ENCODE measurements at regions not wholly inside any gene's neighbourhood (a gene's known extent, or its start where the extent isn't known, plus 50 kb on each side); places are given as distances from the start of the nearest gene placed in this dataset.

DNA sequence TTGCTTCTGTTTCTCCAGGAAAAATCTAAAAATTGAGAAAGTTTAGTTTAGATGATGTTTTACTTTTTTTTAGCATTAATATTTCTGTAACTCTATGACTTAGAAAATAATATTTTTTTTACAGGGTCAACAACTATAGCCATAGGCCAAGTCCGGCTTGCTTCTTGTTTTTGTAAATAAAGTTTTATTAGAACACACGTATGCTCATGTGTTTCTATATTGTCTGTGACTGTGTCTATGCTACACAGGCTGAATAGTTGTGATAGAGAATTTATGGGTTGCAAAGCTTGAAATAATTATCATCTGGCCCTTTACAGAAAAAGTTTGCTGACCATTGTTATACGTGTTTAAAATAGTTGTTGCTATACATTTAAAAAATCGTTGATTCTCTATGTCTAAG, 399.2 kb downstream of the EPM2A start:
- no peaks in the 10 kb centered on the region for H3K9me3 ChIP-seq
- intact Hi-C loops (cut with DNase I; ENCODE audit: low total_unique reads) = no loop called here

DNA sequence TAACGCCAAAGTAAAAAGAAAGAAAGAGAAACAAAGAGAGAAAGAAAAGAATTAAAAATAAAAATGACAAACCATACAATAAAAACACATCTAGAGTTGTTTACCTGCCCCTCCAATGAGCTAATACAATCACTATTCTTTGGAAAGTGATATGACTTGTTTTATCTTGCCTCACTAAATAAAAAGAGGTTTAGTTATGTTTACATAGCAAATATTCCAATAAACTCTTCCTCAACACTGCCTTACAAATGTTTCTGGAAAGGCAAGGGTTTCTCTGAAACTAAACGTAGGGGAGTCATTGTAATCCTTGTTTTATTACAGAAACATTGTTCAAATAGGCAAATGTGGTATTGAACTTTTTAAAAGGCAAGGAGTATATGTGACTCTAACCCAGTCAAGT, 396.2 kb downstream of the EPM2A start:
- no peaks in the 10 kb centered on the region for H3K36me3 ChIP-seq
- no peak overlapping the region for H3K4me3 ChIP-seq
- no peaks in the 10 kb centered on the region for H3K27me3 ChIP-seq
- no peak overlapping the region for H3K27ac ChIP-seq
- no peaks in the 10 kb centered on the region for H3K9me3 ChIP-seq
- intact Hi-C loops (cut with DNase I; ENCODE audit: low total_unique reads) = no loop called here
- DNase-seq = no peak
- no peaks in the 10 kb centered on the region for H3K4me1 ChIP-seq
- TF ChIP-seq, protein P1, sequence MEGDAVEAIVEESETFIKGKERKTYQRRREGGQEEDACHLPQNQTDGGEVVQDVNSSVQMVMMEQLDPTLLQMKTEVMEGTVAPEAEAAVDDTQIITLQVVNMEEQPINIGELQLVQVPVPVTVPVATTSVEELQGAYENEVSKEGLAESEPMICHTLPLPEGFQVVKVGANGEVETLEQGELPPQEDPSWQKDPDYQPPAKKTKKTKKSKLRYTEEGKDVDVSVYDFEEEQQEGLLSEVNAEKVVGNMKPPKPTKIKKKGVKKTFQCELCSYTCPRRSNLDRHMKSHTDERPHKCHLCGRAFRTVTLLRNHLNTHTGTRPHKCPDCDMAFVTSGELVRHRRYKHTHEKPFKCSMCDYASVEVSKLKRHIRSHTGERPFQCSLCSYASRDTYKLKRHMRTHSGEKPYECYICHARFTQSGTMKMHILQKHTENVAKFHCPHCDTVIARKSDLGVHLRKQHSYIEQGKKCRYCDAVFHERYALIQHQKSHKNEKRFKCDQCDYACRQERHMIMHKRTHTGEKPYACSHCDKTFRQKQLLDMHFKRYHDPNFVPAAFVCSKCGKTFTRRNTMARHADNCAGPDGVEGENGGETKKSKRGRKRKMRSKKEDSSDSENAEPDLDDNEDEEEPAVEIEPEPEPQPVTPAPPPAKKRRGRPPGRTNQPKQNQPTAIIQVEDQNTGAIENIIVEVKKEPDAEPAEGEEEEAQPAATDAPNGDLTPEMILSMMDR (IDR thresholded peaks at IDR 0.05) = no peak
- no peak for TF ChIP-seq POLR2A (IDR thresholded peaks at IDR 0.05)

More for the DNA sequence above, 399.2 kb downstream of the EPM2A start:
- TF ChIP-seq, protein P1 (IDR thresholded peaks at IDR 0.05) = no peak
- TF ChIP-seq POLR2A (IDR thresholded peaks at IDR 0.05) = no peak
- Histone ChIP-seq H3K4me1 (no peaks in the 10 kb centered on the region), H3K4me3 (no peak overlapping the region), H3K36me3 (no peaks in the 10 kb centered on the region), H3K27me3 (no peaks in the 10 kb centered on the region), H3K27ac (no peak overlapping the region)
- no peak for DNase-seq

DNA sequence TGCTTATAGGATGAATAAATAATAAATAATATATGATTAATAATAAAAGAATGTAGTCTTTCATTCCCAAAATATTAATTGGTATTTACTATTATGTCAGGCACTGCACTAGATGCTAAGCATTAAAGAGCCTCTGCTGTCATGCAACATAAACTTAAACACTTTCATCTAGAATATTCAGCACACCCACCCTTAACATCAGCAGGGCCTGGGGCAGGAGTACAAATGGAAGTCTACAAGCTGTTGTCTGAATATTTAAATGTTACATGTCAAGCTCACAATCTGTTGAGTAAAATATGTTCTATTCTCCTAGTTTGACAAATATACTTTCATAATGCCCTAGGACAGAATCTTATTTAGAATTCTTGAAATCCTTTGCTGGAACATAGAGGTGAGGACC, 395.1 kb downstream of the EPM2A start:
- intact Hi-C loops (cut with DNase I; ENCODE audit: low total_unique reads) = no loop called here
- Histone ChIP-seq H3K27me3 (no peaks in the 10 kb centered on the region), H3K27ac (no peak overlapping the region), H3K36me3 (no peaks in the 10 kb centered on the region), H3K4me1 (no peaks in the 10 kb centered on the region), H3K4me3 (no peak overlapping the region), H3K9me3 (no peaks in the 10 kb centered on the region)
- TF ChIP-seq, protein P1 (IDR thresholded peaks at IDR 0.05) = no peak
- no peak for TF ChIP-seq POLR2A (IDR thresholded peaks at IDR 0.05)
- no peak for DNase-seq

DNA sequence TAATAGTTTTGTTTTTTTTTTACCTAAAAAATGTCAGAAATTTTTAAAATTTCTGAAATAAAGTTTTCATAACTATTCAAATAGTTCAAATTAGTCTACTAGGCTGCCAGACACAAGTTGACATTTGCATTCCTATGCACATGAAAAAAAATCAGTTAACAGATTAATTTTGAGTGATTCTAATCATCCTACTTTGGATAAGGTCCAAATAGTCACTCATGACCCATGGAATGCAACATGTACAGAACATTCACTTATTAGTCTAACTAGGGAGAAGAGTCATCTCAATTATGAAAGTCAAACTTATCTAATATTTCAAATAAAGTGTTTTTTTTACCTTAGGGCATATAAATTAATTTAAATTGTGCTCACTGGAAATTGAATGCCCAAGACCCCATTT, 390.2 kb downstream of the EPM2A start:
- H3K9me3 ChIP-seq = no peaks in the 10 kb centered on the region
- no peaks in the 10 kb centered on the region for H3K27me3 ChIP-seq
- intact Hi-C loops (cut with DNase I; ENCODE audit: low total_unique reads) = no loop called here
- no peak for TF ChIP-seq POLR2A (IDR thresholded peaks at IDR 0.05)
- TF ChIP-seq, protein P1 (IDR thresholded peaks at IDR 0.05) = no peak
- H3K36me3 ChIP-seq = no peaks in the 10 kb centered on the region
- H3K4me1 ChIP-seq = no peaks in the 10 kb centered on the region
- DNase-seq = no peak
- H3K27ac ChIP-seq = no peak overlapping the region
- no peak overlapping the region for H3K4me3 ChIP-seq

- Histone ChIP-seq H3K36me3 (no peaks in the 10 kb centered on the region), H3K27me3 (no peaks in the 10 kb centered on the region), H3K27ac (no peak overlapping the region), H3K4me3 (no peak overlapping the region), H3K9me3 (no peaks in the 10 kb centered on the region), H3K4me1 (no peaks in the 10 kb centered on the region)
- intact Hi-C loops (cut with DNase I; ENCODE audit: low total_unique reads) = no loop called here
- DNase-seq = no peak
- TF ChIP-seq, protein P1 (IDR thresholded peaks at IDR 0.05) = no peak
- TF ChIP-seq POLR2A (IDR thresholded peaks at IDR 0.05) = no peak
These were observed 388.1 kb downstream of the EPM2A start for GRCh38 chr6:145347216-145347615.
